GM23338 (cell line): ENCODE measurements at regions not wholly inside any gene's neighbourhood (a gene's known extent, or its start where the extent isn't known, plus 50 kb on each side); places are given as distances from the start of the nearest gene placed in this dataset.

Experiments
- ATAC-seq: fragments of 200-7000 bp; cut with Tn5 transposase; 3 replicates; pipeline ENCODE4 v1.9.1; 2020
- DNase-seq: peaks from one replicate; pipeline ENCODE4 v3.0.0-alpha.2; 2015; ENCODE audit warnings: low spot score
- H2AFZ ChIP-seq: fragments of 200-600 bp; sonication (generic); 2 replicates; pipeline ENCODE4 v1.8.0; 2016; ENCODE audit warnings: antibody characterized with exemption, mild to moderate bottlenecking, moderate library complexity
- H3F3A ChIP-seq: fragments of 200-600 bp; sonication (generic); replicated peaks from 2 replicates; pipeline ENCODE4 v1.8.0; 2017; ENCODE audit warnings: antibody characterized with exemption, mixed run types, low read depth
- H3K27ac ChIP-seq: fragments of 200-600 bp; sonication (generic); 2 replicates; pipeline ENCODE4 v1.6.1; 2016; ENCODE audit warnings: low read depth
- H3K27me3 ChIP-seq: fragments of 200-600 bp; sonication (generic); 2 replicates; pipeline ENCODE4 v1.8.0; 2016; ENCODE audit warnings: mild to moderate bottlenecking, mixed run types, moderate library complexity; ENCODE audit not compliant: insufficient read depth
- H3K36me3 ChIP-seq: fragments of 200-600 bp; sonication (generic); 2 replicates; pipeline ENCODE4 v1.8.0; 2016; ENCODE audit warnings: mild to moderate bottlenecking; ENCODE audit not compliant: insufficient read depth
- H3K4me1 ChIP-seq: fragments of 200-600 bp; sonication (generic); 2 replicates; pipeline ENCODE4 v1.8.0; 2016; ENCODE audit warnings: mild to moderate bottlenecking, moderate library complexity; ENCODE audit not compliant: insufficient read depth
- H3K4me2 ChIP-seq: fragments of 200-600 bp; sonication (generic); 2 replicates; pipeline ENCODE4 v1.7.1; 2017; ENCODE audit warnings: mixed run types
- H3K4me3 ChIP-seq: fragments of 200-600 bp; sonication (generic); 2 replicates; pipeline ENCODE4 v1.6.1; 2016; ENCODE audit warnings: mixed run types
- H3K79me2 ChIP-seq: fragments of 200-600 bp; sonication (generic); replicated peaks from 2 replicates; pipeline ENCODE4 v1.8.0; 2017; ENCODE audit warnings: mild to moderate bottlenecking; ENCODE audit not compliant: insufficient read depth
- H3K9me2 ChIP-seq: fragments of 200-600 bp; sonication (generic); 2 replicates; pipeline ENCODE4 v1.8.0; 2017; ENCODE audit not compliant: insufficient read depth
- H4K20me1 ChIP-seq: fragments of 200-600 bp; sonication (generic); replicated peaks from 2 replicates; pipeline ENCODE4 v1.8.0; 2017; ENCODE audit warnings: mild to moderate bottlenecking; ENCODE audit not compliant: insufficient read depth
- H3K27ac Mint-ChIP-seq: 2 replicates; pipeline ENCODE4 v1.8.0; 2020; ENCODE audit warnings: inconsistent platforms, mild to moderate bottlenecking, moderate library complexity, mixed read lengths
- H3K27me3 Mint-ChIP-seq: 3 replicates; pipeline ENCODE4 v1.8.0; 2022; ENCODE audit warnings: low read depth, mild to moderate bottlenecking, moderate library complexity, mixed read lengths, inconsistent platforms; ENCODE audit not compliant: insufficient read depth, poor library complexity
- H3K36me3 Mint-ChIP-seq: 3 replicates; pipeline ENCODE4 v1.8.0; 2021; ENCODE audit warnings: low read depth, mild to moderate bottlenecking, inconsistent platforms, moderate library complexity, mixed read lengths
- H3K4me1 Mint-ChIP-seq: 3 replicates; pipeline ENCODE4 v1.8.0; 2020; ENCODE audit warnings: mild to moderate bottlenecking, inconsistent platforms, mixed read lengths
- H3K4me3 Mint-ChIP-seq: 3 replicates; pipeline ENCODE4 v1.8.0; 2021; ENCODE audit warnings: moderate library complexity, mild to moderate bottlenecking, inconsistent platforms, mixed read lengths
- H3K9me3 Mint-ChIP-seq: 3 replicates; pipeline ENCODE4 v1.8.0; 2020; ENCODE audit warnings: moderate library complexity, mild to moderate bottlenecking, inconsistent platforms, mixed read lengths
- CREB1 ChIP-seq: fragments of 250-450 bp; sonication (Bioruptor Pico); IDR thresholded peaks from 2 replicates; pipeline ENCODE4 v1.5.0; 2020; ENCODE audit warnings: low read depth, mild to moderate bottlenecking, moderate library complexity
- EZH2 ChIP-seq: fragments of 200-600 bp; sonication (generic); IDR thresholded peaks from one replicate; pipeline ENCODE4 v1.8.0; 2017; ENCODE audit warnings: antibody characterized with exemption, mild to moderate bottlenecking, low read depth; ENCODE audit not compliant: unreplicated experiment
- EZH2phosphoT487 ChIP-seq: fragments of 200-600 bp; sonication (generic); IDR thresholded peaks from one replicate; pipeline ENCODE4 v1.8.1; 2018; ENCODE audit warnings: antibody characterized with exemption; ENCODE audit not compliant: unreplicated experiment
- JUNB ChIP-seq: IDR thresholded peaks from one replicate; pipeline ENCODE4 v1.6.1; 2016; ENCODE audit warnings: antibody characterized with exemption; ENCODE audit not compliant: unreplicated experiment
- NANOG ChIP-seq: IDR thresholded peaks from 2 replicates; pipeline ENCODE4 v1.6.1; 2016; ENCODE audit warnings: antibody characterized with exemption, borderline replicate concordance
- STAT1 ChIP-seq: IDR thresholded peaks from one replicate; pipeline ENCODE4 v1.6.1; 2016; ENCODE audit warnings: antibody characterized with exemption; ENCODE audit not compliant: unreplicated experiment
- ZNF331 ChIP-seq: fragments of 250-450 bp; sonication (Bioruptor Pico); IDR thresholded peaks from 2 replicates; pipeline ENCODE4 v1.5.0; 2020; ENCODE audit warnings: low read depth, mild to moderate bottlenecking, moderate library complexity
- TF ChIP-seq, protein P1 (sequence below): IDR thresholded peaks from one replicate; pipeline ENCODE4 v1.6.1; 2018; ENCODE audit warnings: antibody characterized with exemption; ENCODE audit not compliant: unreplicated experiment
- TF ChIP-seq, protein P2 (sequence below): IDR thresholded peaks from 2 replicates; pipeline ENCODE4 v1.6.1; 2016; ENCODE audit warnings: antibody characterized with exemption
- TF ChIP-seq, protein P3 (sequence below), 2 experiments: fragments of 200-600 bp in 1 of 2; sonication (generic) in 1 of 2; conservative IDR thresholded peaks; 2 replicates each; pipeline versions ENCODE4 v1.5.1 to v1.6.1; 2016 to 2017; ENCODE audit warnings: antibody characterized with exemption in 2 of 2, low read depth in 2 of 2, mild to moderate bottlenecking in 2 of 2, moderate library complexity in 1 of 2

DNA sequence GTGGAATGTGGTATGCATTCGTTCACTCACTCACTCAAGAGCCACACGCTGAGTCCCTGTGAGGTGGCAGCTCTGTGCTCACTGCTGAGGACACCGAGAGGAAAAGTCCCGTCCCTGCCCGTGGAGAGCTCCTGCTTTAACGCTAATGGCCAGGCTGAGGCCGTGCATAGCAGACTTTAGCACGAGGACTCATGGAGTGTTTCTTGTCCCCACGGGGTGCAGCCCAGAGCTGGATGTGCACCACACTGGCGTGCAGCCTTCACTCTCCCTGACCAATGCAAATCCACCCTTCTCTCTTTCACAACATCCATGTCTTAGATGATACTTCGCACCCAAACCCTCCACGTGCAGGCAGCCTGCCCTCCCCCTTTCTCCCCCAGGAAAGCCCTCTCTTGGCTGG, 159.6 kb upstream of the ZNF536 start (continued):
- TF ChIP-seq, protein P1, sequence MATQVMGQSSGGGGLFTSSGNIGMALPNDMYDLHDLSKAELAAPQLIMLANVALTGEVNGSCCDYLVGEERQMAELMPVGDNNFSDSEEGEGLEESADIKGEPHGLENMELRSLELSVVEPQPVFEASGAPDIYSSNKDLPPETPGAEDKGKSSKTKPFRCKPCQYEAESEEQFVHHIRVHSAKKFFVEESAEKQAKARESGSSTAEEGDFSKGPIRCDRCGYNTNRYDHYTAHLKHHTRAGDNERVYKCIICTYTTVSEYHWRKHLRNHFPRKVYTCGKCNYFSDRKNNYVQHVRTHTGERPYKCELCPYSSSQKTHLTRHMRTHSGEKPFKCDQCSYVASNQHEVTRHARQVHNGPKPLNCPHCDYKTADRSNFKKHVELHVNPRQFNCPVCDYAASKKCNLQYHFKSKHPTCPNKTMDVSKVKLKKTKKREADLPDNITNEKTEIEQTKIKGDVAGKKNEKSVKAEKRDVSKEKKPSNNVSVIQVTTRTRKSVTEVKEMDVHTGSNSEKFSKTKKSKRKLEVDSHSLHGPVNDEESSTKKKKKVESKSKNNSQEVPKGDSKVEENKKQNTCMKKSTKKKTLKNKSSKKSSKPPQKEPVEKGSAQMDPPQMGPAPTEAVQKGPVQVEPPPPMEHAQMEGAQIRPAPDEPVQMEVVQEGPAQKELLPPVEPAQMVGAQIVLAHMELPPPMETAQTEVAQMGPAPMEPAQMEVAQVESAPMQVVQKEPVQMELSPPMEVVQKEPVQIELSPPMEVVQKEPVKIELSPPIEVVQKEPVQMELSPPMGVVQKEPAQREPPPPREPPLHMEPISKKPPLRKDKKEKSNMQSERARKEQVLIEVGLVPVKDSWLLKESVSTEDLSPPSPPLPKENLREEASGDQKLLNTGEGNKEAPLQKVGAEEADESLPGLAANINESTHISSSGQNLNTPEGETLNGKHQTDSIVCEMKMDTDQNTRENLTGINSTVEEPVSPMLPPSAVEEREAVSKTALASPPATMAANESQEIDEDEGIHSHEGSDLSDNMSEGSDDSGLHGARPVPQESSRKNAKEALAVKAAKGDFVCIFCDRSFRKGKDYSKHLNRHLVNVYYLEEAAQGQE = no peak
- TF ChIP-seq NANOG (no peak), STAT1 (no peak), EZH2 (no peak), JUNB (no peak)
- TF ChIP-seq, protein P2, sequence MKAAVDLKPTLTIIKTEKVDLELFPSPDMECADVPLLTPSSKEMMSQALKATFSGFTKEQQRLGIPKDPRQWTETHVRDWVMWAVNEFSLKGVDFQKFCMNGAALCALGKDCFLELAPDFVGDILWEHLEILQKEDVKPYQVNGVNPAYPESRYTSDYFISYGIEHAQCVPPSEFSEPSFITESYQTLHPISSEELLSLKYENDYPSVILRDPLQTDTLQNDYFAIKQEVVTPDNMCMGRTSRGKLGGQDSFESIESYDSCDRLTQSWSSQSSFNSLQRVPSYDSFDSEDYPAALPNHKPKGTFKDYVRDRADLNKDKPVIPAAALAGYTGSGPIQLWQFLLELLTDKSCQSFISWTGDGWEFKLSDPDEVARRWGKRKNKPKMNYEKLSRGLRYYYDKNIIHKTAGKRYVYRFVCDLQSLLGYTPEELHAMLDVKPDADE = no peak

DNA sequence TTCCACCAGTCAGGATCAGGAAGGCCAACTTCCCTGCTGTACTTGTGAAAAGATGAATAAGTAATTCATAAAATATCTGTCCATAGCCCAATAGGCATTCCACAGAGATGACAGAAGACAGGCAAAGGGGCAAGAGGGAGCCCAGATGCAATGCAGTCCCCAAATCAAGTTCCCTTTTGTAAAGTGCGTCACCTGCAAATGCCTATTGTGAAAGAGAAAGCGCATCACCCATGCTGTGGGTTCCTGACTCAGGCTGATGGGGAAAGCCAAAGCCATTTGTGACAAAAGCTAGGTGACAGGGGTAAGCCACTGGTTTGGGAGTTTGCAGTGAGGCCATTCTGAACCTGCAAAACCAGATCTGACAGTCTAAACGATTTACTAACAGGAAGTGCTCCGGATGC, 157.5 kb upstream of the ZNF536 start:
- H2AFZ ChIP-seq = 0 out of 2 replicates have a peak overlapping the region, but pooled peaks have one; percentile 11
- H3K9me2 ChIP-seq = no peaks in the 10 kb centered on the region
- DNase-seq (no peak), ATAC-seq (no peak)
- H3K79me2 ChIP-seq = no peaks in the 10 kb centered on the region
- H3F3A ChIP-seq = no peaks in the 10 kb centered on the region
- H4K20me1 ChIP-seq = no peaks in the 10 kb centered on the region
- no peak overlapping the region for H3K27ac ChIP-seq
- Mint-ChIP-seq H3K27ac (no peak overlapping the region), H3K27me3 (peaks cover 4% of the 10 kb centered on the region), H3K9me3 (no peaks in the 10 kb centered on the region), H3K36me3 (no peaks in the 10 kb centered on the region; the same call in 2 of the 3 replicates), H3K4me1 (peaks cover 7% of the 10 kb centered on the region; the same call in 2 of the 3 replicates), H3K4me3 (no peak overlapping the region)
- no peak overlapping the region for H3K4me2 ChIP-seq
- no peaks in the 10 kb centered on the region for H3K27me3 ChIP-seq
- H3K36me3 ChIP-seq = no peaks in the 10 kb centered on the region
- H3K4me1 ChIP-seq = no peaks in the 10 kb centered on the region
- no peak overlapping the region for H3K4me3 ChIP-seq
- TF ChIP-seq, protein P1 = no peak
- TF ChIP-seq CREB1 (CRISPR knock-in tag) (no peak), ZNF331 (no peak), EZH2phosphoT487 (no peak), JUNB (no peak), EZH2 (no peak)
- TF ChIP-seq, protein P3, sequence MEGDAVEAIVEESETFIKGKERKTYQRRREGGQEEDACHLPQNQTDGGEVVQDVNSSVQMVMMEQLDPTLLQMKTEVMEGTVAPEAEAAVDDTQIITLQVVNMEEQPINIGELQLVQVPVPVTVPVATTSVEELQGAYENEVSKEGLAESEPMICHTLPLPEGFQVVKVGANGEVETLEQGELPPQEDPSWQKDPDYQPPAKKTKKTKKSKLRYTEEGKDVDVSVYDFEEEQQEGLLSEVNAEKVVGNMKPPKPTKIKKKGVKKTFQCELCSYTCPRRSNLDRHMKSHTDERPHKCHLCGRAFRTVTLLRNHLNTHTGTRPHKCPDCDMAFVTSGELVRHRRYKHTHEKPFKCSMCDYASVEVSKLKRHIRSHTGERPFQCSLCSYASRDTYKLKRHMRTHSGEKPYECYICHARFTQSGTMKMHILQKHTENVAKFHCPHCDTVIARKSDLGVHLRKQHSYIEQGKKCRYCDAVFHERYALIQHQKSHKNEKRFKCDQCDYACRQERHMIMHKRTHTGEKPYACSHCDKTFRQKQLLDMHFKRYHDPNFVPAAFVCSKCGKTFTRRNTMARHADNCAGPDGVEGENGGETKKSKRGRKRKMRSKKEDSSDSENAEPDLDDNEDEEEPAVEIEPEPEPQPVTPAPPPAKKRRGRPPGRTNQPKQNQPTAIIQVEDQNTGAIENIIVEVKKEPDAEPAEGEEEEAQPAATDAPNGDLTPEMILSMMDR (conservative IDR thresholded peaks at IDR 0.05; ENCODE audit: low read depth in 2 of 2) = no peak
